ENCODE measurements at regions not wholly inside any gene's neighbourhood (a gene's known extent, or its start where the extent isn't known, plus 50 kb on each side); places are given as distances from the start of the nearest gene placed in this dataset.

DNA sequence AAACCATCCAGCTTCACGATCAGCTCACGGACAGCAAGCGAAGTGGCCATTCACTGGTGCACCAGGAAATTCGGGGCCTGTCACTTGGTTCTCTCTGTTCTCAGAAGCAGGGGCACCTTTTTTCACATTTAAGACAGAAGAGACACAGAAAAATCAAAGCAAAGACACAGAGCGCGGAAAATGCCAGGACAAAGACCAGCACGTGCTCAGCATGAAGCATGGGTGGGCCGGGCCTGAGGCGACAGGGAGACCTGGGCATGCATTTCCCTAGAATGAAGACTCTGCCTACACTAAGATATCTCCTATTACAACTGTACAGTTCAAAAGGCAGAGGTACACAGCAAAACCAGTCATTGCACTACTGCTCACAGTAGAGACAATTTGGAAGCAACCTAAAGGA lies 117.4 kb upstream of the ID2 start:
- DNase-seq (no peak), ATAC-seq (no peak)
- Histone ChIP-seq H3K4me3 (no peak overlapping the region), H3K9me3 (no peaks in the 10 kb centered on the region), H3K36me3 (ENCODE audit: low read depth) (no peaks in the 10 kb centered on the region), H3K4me1 (ENCODE audit: low read depth) (no peaks in the 10 kb centered on the region)
- TF ChIP-seq, protein P1, sequence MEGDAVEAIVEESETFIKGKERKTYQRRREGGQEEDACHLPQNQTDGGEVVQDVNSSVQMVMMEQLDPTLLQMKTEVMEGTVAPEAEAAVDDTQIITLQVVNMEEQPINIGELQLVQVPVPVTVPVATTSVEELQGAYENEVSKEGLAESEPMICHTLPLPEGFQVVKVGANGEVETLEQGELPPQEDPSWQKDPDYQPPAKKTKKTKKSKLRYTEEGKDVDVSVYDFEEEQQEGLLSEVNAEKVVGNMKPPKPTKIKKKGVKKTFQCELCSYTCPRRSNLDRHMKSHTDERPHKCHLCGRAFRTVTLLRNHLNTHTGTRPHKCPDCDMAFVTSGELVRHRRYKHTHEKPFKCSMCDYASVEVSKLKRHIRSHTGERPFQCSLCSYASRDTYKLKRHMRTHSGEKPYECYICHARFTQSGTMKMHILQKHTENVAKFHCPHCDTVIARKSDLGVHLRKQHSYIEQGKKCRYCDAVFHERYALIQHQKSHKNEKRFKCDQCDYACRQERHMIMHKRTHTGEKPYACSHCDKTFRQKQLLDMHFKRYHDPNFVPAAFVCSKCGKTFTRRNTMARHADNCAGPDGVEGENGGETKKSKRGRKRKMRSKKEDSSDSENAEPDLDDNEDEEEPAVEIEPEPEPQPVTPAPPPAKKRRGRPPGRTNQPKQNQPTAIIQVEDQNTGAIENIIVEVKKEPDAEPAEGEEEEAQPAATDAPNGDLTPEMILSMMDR (IDR thresholded peaks at IDR 0.05) = no peak
- intact Hi-C loops (cut with DNase I, micrococcal nuclease) = no loop called here

DNA sequence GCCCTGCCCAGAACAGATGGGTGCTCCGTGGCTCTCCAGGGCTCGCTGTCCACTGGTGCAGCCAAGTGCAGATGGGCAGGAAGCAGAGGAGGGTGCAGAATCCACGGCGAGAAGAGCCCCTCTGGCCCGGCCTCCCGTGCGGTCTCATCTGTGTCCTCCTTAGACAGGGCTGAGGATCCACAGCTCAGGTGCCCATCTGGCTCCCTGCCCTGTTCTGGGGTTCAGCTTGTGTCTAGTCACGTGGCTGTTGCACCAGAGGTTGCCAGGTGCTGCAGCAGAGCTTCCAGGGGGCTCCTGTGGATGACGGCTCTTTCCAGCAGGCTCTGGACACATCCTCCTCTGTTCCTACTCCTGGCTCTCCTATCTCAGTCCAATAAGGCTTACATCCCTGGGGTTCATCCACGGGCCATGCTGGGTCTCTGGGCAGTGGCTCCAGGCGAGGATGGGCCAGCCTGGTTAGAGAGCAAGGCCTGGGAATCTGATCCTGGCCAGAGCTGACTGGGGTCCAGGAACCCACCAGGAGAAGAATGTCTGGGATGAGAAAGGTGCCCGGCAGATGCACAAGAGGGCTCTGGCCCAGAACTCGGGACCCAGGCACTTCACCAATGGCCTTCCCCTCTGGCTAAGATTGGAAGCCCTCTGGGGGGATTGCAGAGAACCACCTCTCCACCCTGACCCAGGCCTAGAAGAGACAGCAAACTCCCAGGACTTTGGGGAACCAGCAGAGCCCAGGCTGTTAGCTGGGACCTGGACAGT lies 116.3 kb upstream of the ID2 start:
- Histone ChIP-seq H3K9me3 (no peaks in the 10 kb centered on the region), H3K4me1 (ENCODE audit: low read depth) (no peaks in the 10 kb centered on the region), H3K4me3 (no peak overlapping the region), H3K36me3 (ENCODE audit: low read depth) (no peaks in the 10 kb centered on the region)
- intact Hi-C loops (cut with DNase I, micrococcal nuclease) = no loop called here
- TF ChIP-seq, protein P1 (IDR thresholded peaks at IDR 0.05) = no peak
- ATAC-seq (no peak), DNase-seq (no peak)

DNA sequence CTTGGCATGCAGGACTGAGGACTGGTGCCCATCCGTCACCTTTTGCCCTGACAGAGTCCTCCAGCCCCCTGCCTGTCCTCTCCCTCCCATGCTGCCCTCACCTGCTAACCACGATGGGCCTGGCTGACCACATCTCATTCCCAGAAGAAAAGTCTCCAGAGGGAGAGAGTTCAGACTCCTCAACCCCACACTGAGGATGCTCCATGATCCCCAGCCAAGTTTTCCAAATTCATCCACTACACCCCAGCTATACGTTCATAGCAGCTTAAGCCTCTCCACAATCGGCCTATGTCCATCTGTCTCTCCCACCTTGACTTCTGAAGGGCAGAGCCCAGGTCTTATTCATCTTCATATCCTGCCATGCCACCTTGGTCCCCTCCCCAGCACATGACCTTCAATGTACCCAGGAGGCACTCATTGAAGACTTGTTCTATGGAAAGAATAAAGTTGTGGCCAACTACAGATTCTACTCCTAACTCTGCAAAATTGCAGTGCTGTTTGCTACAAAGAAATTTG lies 115.6 kb upstream of the ID2 start:
- Histone ChIP-seq H3K4me1 (ENCODE audit: low read depth) (no peaks in the 10 kb centered on the region), H3K9me3 (no peaks in the 10 kb centered on the region), H3K4me3 (no peak overlapping the region), H3K36me3 (ENCODE audit: low read depth) (no peaks in the 10 kb centered on the region)
- ATAC-seq = no peak
- intact Hi-C loops (cut with DNase I, micrococcal nuclease) = no loop called here
- TF ChIP-seq, protein P1 (IDR thresholded peaks at IDR 0.05) = no peak
- DNase-seq = no peak

DNA sequence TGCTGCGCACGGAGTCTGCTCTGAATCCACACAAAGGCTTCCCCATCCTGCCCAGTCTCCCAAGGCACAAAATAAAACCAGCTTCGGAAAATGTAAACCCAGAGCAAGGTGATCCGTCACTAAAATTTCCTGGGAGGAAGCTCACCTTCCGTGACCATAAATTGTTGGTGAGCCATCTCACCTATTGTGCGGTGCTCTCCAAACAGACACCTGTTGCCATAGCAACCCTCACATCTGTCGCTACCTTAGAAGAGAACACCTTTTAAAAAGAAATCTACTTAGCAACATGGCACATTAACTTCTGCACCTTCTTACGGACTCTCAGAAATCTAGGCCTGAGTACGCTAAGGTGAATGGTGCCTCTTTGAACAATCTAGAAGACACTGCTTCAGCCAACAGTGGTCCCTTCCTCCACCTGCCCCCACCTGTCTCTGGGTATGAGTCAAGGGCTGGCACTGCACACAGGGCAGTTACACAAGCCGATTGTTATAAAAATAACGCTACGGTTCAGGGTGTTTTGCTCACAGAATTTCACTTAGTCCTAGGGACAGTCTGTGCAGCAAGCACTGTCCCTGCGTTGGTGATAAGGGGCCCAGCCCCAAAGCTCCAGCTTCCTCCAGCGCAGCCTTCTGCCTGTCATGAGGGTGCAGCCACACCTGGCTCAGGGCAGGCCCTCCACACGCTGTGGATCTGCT lies 114.9 kb upstream of the ID2 start:
- Histone ChIP-seq H3K4me1 (ENCODE audit: low read depth) (peaks cover 6% of the 10 kb centered on the region), H3K36me3 (ENCODE audit: low read depth) (no peaks in the 10 kb centered on the region), H3K9me3 (no peaks in the 10 kb centered on the region), H3K4me3 (no peak overlapping the region)
- DNase-seq = no peak
- TF ChIP-seq, protein P1 (IDR thresholded peaks at IDR 0.05) = no peak
- intact Hi-C loops (cut with DNase I, micrococcal nuclease) = no loop called here
- ATAC-seq = no peak

DNA sequence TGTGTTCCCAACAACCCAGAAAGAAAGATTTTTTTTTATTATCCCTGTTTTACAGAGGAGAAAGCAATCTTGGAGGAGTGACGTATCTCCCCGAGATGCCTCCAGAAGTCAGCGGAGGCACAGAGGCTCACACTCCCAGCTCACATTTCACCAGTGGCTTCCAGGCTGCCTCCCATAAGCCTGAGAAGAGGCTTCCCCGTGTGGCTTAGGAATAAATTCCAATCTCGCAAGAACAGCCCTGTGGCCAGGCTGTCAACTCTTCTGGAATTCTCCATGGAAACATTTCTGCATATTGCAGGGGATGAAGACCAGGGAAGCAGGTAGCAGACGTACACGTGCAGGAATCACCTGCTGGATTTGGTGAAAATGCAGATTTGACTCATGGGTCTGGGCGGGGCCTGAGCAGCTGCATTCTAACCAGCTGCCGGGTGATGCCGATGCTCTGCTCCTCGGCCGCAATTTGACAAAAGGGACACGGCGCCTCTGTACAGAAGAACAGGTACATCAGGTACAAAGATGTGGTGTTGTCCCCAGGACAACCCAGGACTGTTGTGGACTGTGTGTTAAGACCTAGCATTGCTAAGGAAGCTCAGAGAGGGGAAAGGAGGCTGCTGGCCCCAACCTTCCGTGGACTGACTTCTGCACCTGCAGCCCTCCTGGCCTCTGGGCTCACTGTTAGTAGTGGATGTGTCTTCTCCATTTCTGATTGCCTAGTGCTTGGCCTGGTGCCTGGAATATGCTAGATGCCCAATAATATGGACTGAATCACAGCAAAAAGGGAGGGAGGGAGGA lies 114.2 kb upstream of the ID2 start:
- Histone ChIP-seq H3K4me3 (no peak overlapping the region), H3K9me3 (no peaks in the 10 kb centered on the region), H3K4me1 (ENCODE audit: low read depth) (peaks cover 8% of the 10 kb centered on the region), H3K36me3 (ENCODE audit: low read depth) (no peaks in the 10 kb centered on the region)
- no peak for DNase-seq
- ATAC-seq = no peak
- intact Hi-C loops (cut with DNase I, micrococcal nuclease) = no loop called here
- TF ChIP-seq, protein P1 (IDR thresholded peaks at IDR 0.05) = no peak

Data from mucosa of descending colon (tissue), 3 donors.